ENCODE measurements at regions not wholly inside any gene's neighbourhood (a gene's known extent, or its start where the extent isn't known, plus 50 kb on each side); places are given as distances from the start of the nearest gene placed in this dataset.

DNA sequence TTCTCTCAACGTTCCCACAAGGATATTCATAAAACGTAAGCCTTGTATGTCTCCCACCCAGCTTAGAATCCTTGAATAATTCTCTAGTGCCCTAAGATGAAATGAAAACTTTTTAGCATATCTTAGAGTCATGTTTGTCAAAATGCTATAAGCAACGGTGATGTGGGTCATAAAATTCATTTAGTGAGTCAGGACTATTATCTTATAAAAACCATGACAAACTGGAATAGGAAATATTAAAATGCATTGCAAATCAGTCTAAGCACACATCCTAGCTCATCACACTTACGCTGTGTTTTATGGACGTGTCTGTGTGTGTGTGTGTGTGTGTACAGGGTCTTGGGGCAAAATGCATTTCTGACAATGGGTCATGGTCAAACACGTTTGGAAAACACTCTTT, 119.9 kb upstream of the ST6GAL2 start:
- H3K27ac ChIP-seq: no peak overlapping the region
- H3K4me3 ChIP-seq: no peak overlapping the region
- TF ChIP-seq EZH2 (IDR thresholded peaks at IDR 0.05; ENCODE audit: borderline replicate concordance) (no peak), CTCF (IDR thresholded peaks at IDR 0.05; ENCODE audit: poor library complexity) (no peak), EZH2phosphoT487 (IDR thresholded peaks at IDR 0.05; ENCODE audit: low read depth, severe bottlenecking, unreplicated experiment) (no peak)
- no peaks in the 10 kb centered on the region for H3K4me1 ChIP-seq (ENCODE audit: insufficient read depth)
- WGBS (ENCODE audit: low lambda C conversion rate, missing lambda C conversion rate): 79% methylated on average over 6 of the region's 6 CpGs
- H3K4me2 ChIP-seq: no peak overlapping the region
- no peaks in the 10 kb centered on the region for H4K20me1 ChIP-seq (ENCODE audit: insufficient read depth, poor library complexity, severe bottlenecking)
- DNase-seq (ENCODE audit: low spot score): no peak
- H3K9me3 ChIP-seq (ENCODE audit: low read depth): no peaks in the 10 kb centered on the region
- no peaks in the 10 kb centered on the region for H3K27me3 ChIP-seq
- H3K36me3 ChIP-seq (replicated peaks; ENCODE audit: insufficient read depth, low read depth): no peaks in the 10 kb centered on the region
- no peak overlapping the region for H2AFZ ChIP-seq
- H3K79me2 ChIP-seq: no peaks in the 10 kb centered on the region
- no peaks in the 10 kb centered on the region for H3K9me2 ChIP-seq (replicated peaks; ENCODE audit: insufficient read depth)

DNA sequence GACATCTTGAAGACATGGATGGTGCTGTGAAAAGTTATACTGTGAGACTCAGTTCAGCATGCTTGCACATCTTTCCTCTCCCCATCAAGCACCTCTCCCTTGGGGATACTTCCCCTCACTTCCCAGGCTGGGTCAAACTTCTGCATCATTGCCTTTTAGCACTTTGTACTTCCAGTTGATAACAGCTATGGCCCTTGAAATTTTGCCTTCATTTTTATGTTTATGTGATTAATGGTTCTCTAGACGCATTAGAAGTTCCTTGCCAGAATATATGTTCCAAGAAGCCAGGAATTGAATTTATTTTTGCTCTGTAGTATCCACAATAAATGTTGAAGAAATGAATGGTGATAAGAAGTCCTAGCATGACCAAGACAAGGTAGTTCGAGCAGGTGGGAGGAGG, 120.9 kb upstream of the ST6GAL2 start:
- no peak for DNase-seq (ENCODE audit: low spot score)
- Histone ChIP-seq H3K4me3 (no peak overlapping the region), H3K9me3 (ENCODE audit: low read depth) (no peaks in the 10 kb centered on the region), H3K79me2 (no peaks in the 10 kb centered on the region), H3K4me2 (no peak overlapping the region), H3K27ac (no peak overlapping the region), H3K36me3 (replicated peaks; ENCODE audit: insufficient read depth, low read depth) (no peaks in the 10 kb centered on the region), H3K4me1 (ENCODE audit: insufficient read depth) (no peaks in the 10 kb centered on the region), H4K20me1 (ENCODE audit: insufficient read depth, poor library complexity, severe bottlenecking) (no peaks in the 10 kb centered on the region), H2AFZ (no peak overlapping the region), H3K9me2 (replicated peaks; ENCODE audit: insufficient read depth) (no peaks in the 10 kb centered on the region), H3K27me3 (no peaks in the 10 kb centered on the region)
- no peak for TF ChIP-seq CTCF (IDR thresholded peaks at IDR 0.05; ENCODE audit: poor library complexity)
- no peak for TF ChIP-seq EZH2 (IDR thresholded peaks at IDR 0.05; ENCODE audit: borderline replicate concordance)
- WGBS (ENCODE audit: low lambda C conversion rate, missing lambda C conversion rate): 76% methylated on average over 2 of the region's 2 CpGs

DNA sequence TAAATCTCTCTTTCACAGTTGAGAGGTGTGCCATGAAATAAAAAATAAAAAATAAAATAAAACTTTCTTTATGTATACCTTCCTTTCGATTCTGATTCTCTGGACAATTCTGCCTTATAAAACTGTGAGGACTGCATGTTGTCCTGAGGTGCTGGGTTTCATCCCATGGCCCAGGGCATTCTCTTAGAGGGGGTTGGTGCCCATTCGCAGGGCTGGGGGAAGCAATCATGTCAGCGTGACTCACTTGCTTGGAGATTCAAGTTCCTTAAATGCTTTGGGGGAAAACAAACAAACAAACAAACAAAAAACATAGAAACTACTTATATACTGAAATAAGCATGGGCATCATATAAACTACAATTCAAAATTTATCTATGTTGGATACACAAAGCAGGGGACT, 122.0 kb upstream of the ST6GAL2 start:
- 90% methylated on average over 3 of the region's 3 CpGs for WGBS (ENCODE audit: low lambda C conversion rate, missing lambda C conversion rate)
- no peak for TF ChIP-seq CTCF (IDR thresholded peaks at IDR 0.05; ENCODE audit: poor library complexity)
- TF ChIP-seq EZH2phosphoT487 (IDR thresholded peaks at IDR 0.05; ENCODE audit: low read depth, severe bottlenecking, unreplicated experiment): no peak
- no peak for TF ChIP-seq EZH2 (IDR thresholded peaks at IDR 0.05; ENCODE audit: borderline replicate concordance)
- Histone ChIP-seq H3K27ac (no peak overlapping the region), H3K4me3 (no peak overlapping the region), H3K4me2 (no peak overlapping the region), H4K20me1 (ENCODE audit: insufficient read depth, poor library complexity, severe bottlenecking) (no peaks in the 10 kb centered on the region), H3K79me2 (no peaks in the 10 kb centered on the region), H3K9me2 (replicated peaks; ENCODE audit: insufficient read depth) (no peaks in the 10 kb centered on the region), H3K4me1 (ENCODE audit: insufficient read depth) (no peaks in the 10 kb centered on the region), H3K36me3 (replicated peaks; ENCODE audit: insufficient read depth, low read depth) (no peaks in the 10 kb centered on the region), H2AFZ (no peak overlapping the region), H3K9me3 (ENCODE audit: low read depth) (no peaks in the 10 kb centered on the region), H3K27me3 (no peaks in the 10 kb centered on the region)
- DNase-seq (ENCODE audit: low spot score): no peak

DNA sequence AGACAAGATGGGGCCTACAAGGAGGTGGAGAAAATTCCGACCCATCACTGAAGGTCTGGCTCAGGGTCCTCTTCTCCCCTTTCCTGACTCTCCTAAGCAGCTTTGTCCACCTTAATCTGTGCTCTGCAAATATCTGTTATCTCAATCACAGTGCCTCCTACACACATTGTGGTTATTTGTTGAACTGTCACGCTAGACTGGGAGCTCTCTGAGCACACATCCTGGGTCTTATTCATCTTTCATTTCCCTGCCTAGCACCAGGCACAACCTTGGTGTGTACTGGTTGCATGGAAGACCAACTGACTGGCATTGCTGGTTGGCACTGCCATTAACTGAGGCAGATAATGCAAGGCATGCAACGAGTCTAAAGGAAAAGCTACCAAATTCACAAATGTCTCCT, 122.9 kb upstream of the ST6GAL2 start:
- no peak overlapping the region for H3K4me2 ChIP-seq
- H2AFZ ChIP-seq: no peak overlapping the region
- H3K9me2 ChIP-seq (replicated peaks; ENCODE audit: insufficient read depth): no peaks in the 10 kb centered on the region
- no peaks in the 10 kb centered on the region for H3K27me3 ChIP-seq
- no peaks in the 10 kb centered on the region for H3K9me3 ChIP-seq (ENCODE audit: low read depth)
- no peaks in the 10 kb centered on the region for H3K79me2 ChIP-seq
- no peaks in the 10 kb centered on the region for H3K36me3 ChIP-seq (replicated peaks; ENCODE audit: insufficient read depth, low read depth)
- no peak overlapping the region for H3K27ac ChIP-seq
- WGBS (ENCODE audit: low lambda C conversion rate, missing lambda C conversion rate): 80% methylated on average over 3 of the region's 3 CpGs
- H4K20me1 ChIP-seq (ENCODE audit: insufficient read depth, poor library complexity, severe bottlenecking): no peaks in the 10 kb centered on the region
- no peaks in the 10 kb centered on the region for H3K4me1 ChIP-seq (ENCODE audit: insufficient read depth)
- no peak for DNase-seq (ENCODE audit: low spot score)
- no peak overlapping the region for H3K4me3 ChIP-seq
- TF ChIP-seq EZH2phosphoT487 (IDR thresholded peaks at IDR 0.05; ENCODE audit: low read depth, severe bottlenecking, unreplicated experiment) (no peak), EZH2 (IDR thresholded peaks at IDR 0.05; ENCODE audit: borderline replicate concordance) (no peak), CTCF (IDR thresholded peaks at IDR 0.05; ENCODE audit: poor library complexity) (no peak)

Measured in hepatocyte (in vitro differentiated cells).